GM21723 (cell line): ENCODE measurements at regions not wholly inside any gene's neighbourhood (a gene's known extent, or its start where the extent isn't known, plus 50 kb on each side); places are given as distances from the start of the nearest gene placed in this dataset.

Experiments
- ATAC-seq: cut with Tn5 transposase; IDR thresholded peaks from one replicate; pipeline ENCODE4 v1.9.1; 2021; ENCODE audit warnings: mild to moderate bottlenecking, moderate library complexity; ENCODE audit not compliant: unreplicated experiment

DNA sequence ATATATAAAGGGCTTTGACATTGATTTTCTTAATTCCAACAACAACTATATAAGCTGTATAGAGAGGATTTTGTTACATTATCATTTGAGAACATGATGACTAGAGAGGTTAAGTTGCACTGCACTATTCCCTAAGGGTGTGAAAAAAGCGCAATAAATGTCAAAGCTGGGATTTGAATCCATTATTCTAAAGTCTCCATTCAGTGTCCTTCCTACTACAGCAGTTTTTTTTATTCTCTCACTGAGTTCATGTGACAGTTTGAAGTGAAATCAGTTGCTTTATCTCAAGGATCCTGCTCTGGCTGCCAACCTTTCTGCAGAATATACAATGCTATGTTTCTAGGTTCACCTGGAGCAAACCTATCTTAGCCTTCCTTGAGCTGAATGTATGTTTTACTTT, 177.5 kb downstream of the ANKRD50 start:
- no peak for ATAC-seq

DNA sequence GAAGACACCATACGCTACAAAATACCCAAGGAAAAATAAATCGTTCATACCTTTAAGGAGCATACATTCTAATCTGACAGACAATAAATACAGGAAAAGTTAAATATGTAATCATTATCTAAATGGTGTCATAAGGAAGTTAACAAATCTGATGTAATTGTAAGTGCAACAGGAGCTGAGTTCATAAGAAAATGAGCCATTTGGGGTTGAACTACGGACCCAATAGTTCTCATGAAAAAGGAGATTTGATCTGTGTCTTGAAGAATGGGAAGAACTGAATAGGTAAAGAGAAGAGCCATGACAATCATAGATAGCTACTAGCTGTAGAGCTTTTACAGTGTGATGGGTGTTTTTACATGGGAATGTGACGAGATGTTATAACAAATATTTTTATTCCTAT, 175.6 kb downstream of the ANKRD50 start:
- no peak for ATAC-seq

DNA sequence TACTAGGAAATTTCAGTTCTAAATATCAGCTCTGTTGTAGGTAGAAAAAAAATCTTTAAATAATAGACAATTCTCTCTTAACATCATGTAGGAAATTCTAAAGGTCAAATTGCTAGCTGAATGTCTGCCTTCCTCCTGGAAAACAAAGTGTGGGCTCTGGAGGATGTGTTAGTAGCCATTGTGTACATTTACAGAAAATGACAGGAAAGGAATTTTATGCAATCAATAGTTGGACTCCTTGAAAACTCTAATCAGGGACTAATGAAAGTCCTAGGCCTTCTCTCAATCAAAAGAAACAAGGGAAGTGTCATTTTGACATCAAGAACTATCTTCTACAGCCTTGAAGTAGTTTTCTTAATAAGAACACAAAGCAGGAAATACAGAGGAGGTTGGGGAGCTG, 174.6 kb downstream of the ANKRD50 start:
- ATAC-seq, result no peak

DNA sequence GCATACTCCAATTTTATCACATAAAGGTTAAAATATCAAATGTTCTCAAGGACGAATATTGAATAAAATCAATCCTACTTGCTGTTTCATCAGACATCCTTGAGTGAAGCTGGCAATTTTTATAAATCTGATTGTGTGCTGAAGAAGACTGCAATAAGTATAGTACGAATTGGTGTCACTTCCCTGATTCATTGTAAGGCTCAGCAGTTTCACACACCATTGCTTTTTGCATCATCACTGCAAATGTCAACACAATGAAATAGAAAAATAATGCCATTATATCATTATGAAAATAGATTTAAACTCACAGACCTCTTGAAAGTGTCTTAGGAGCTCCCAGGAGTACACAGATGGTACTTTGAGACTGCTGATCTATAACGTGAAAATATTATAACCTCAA, 172.5 kb downstream of the ANKRD50 start:
- ATAC-seq, result no peak

DNA sequence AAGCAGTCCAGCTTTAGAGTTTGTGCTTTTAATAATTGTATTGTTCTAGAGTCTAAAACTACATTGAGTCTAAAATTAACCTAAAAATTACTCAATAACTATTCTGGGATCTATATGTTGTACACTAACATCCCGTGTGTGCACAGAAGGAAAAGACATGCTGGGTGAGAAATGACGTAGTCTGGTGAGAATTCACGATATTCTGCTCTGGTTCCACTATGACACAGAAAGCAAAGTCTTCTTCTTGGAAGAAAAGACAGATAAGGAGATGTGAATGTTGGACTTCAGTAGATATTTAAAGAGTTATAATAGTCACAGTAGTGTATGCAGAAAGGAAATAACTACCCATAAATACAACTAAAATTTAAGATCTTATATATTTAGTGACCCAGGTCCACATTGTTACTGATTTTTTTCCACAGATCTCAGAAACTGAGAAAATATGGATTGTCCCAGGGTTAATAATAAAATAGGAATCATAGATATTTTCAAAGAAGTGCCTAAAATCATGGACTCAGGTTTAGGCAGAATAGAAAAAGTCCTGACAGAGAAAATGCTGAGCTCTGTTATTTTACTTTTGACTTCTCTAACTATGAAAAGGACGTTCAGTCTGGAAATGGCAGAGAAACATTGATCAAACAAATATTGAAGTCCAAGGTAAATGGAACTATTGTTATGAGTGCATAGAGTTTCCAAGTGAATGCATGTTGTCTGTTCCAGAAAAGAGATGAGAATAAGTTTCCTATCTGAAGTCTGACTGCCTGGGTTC, 170.7 kb downstream of the ANKRD50 start:
- ATAC-seq, result no peak

DNA sequence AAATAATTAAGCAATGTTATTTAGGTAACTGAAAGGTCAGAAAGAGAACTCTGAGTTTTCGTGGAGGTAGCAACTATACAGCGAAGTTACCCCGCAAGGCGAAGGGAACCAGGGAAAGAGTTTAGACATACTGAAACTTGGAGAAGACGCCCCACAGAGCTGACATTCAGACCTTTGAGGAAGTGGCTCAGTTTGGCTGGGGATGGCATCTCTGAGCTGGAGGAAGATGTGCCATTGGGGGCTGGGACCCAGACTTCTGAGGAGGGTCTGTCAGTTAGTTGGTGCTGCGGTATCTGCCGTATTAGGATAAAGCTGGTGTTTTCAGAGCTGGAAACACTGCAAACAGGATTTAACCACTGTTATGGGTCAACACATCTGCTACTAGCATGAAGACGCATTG, 156.6 kb downstream of the ANKRD50 start:
- no peak for ATAC-seq

DNA sequence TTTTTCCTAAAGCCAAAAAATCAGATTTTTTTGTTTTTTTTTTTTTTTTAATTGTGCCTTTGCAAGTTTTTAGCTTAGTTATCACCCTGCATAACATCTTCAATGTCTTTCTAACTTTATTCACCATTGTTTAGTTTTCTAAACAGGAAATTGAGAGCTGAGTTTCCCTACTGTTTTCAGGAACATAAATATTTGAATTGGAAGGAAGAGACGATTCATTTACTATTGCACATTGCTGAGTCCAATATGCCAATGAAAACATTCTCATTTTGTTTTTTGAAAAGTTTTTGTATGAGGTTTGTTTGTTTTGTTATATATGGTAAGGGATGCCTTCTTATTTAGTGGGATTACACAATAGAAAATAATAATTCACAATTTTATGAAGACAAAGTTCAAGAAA, 148.4 kb downstream of the ANKRD50 start:
- no peak for ATAC-seq

DNA sequence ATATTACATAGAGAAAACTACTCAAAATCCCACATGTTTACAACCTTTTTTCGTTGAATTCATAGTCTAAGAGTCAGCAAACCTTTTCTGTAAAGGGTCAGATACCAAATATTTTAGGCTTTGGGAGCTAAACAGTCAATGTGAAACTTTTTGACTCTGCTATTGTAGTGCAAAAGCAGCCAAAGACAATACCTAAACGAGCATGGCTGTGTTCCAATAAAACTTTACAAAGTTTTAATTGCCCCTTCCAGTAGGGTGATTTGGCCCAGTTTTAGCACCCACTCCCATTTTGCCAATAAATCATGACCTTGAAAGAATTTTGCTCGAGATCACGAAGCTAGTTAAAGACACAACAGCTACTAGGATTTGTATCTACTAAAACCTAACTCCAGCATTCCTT, 147.2 kb downstream of the ANKRD50 start:
- ATAC-seq, result no peak

DNA sequence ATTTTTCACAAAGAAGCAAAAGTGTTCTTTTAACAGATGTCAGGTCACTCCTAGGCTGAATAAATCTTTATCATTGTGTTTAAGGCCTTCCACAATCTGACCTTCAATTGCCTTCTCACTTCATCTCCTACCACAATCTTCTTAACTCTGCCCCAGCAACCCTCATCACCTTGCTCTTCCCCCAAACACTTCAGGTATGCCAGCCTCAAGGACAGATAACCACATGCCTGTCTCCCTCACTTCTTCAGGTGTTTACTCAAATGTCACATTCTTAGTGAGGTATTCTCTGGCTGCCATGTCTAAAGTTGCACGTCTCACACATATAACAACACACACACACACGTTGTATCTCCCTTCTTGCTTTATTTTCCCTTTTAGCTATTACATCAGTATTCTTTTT, 146.5 kb downstream of the ANKRD50 start:
- no peak for ATAC-seq

DNA sequence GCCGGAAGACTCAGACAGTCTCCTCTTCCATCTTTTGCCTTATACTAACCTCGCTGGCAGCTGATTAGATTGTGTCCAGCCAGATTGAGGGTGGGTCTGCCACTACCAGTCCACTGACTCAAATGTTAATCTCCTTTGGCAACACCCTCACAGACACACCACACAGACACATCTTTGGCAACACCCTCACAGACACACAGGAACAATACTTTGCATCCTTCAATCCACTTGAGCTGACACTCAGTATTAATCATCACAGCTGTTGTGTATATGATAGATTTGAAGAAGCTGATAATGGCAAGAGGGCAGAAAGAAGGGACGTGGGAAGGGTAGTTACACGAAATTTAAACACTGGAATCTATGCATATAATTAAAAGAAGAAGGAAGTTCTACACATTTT, 139.5 kb downstream of the ANKRD50 start:
- ATAC-seq, result no peak

DNA sequence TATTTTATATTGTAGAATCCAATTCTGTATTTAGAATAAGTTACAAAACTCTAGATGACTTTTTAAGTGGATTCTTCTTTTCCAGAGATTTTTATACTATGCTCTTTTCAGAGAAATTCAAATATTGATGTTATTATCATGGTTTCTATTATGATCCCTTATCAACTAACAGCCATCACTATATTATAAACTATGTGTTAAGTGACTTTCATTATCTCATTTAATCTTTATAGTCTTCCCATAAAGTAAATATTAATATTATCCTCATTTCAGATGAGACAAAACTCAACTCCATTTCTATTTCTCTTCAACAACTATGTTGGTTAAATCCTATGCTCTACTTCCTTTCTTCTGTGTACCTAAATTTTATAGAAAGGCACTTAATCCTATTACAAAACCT, 132.6 kb downstream of the ANKRD50 start:
- no peak for ATAC-seq

DNA sequence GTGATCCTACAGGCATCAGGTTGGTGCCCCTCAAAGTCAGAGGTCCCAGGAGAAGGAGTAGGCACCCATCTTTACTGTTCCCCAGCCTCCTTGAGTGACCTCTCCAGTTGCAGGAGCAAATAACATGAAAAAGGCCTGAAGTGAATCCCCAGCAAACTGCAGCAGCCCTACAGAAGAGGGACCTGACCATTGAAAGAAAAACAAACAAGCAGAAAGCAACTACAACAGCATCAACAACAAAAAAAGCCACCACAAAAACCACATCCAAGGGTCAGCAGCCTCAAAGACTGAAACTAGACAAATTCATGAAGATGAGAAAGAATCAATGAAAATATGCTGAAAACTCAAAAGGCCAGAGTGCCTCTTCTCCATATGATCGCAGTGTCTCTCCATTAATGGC, 128.7 kb downstream of the ANKRD50 start:
- no peak for ATAC-seq

DNA sequence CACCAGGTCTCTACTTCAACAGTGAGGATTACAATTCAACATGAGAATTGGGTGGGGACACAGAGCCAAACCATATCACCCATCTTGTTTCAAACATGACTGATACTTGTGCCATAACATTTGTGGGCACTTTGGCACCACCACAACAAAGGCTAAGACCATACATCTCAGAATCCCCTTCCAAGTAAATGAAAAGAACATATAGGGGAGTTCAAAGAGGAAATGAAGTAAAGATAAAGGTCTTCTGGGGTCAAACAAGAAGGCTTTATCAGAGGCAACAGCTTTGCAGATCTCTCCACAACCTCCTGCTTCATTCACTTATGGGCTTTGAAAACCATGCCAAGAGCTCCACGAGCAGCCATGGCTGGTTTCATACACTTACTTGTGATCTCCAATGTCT, 122.7 kb downstream of the ANKRD50 start:
- ATAC-seq, result no peak

DNA sequence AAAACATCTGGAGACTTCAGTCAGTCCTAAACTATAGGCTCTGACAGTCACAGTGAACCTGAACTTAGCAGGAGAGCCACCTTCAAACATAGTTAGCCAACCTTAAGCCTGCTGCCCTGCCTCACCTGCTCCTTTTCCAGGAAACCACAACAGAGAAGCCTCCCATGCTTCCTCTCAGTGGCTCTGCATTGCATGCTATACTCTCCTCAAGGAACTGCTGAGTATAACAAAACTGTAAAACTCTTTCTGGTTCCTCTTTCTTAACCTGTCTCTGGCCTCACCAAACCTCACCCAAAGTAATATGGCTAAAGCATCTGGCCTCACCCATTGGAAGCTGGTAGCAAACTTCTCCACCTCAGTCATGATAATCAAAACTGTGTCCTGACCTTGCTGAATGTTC, 122.1 kb downstream of the ANKRD50 start:
- no peak for ATAC-seq

DNA sequence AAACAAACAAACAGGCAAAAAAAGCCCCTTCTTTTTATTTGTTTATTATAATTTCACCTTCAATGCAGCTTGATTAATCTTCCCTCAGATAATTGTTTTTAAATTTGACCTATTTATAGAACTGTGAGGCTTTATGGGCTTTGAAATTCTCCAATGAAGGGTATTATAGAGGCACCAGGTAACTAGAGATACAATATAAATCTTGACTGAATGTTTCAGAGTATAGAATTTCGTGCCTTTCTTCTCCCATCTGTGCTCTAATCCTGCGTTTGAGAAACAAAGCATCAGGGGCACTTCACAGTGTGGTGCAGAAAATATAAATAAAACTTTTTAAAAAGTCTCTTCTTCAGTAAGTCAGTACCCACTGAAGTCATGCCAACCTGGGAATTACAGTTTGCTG, 120.9 kb downstream of the ANKRD50 start:
- ATAC-seq, result no peak

DNA sequence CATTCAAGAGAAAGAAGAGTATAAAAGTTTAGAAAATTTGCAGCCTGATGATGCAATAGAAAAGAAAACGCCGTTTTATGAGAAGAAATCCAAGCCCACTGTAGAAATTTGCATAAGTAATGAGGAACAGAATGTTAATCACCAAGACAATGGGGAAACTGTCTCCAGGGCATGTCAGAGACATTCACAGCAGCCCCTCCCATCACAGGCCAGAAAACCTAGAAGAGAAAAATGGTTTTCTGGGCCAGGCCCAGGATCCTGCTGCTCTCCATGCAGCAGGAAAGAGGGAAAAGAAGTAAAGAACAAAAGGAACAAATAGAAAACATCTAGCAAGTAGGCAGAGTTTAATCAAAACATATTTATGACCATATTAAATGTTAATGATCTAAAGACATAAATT, 119.0 kb downstream of the ANKRD50 start:
- ATAC-seq, result no peak

DNA sequence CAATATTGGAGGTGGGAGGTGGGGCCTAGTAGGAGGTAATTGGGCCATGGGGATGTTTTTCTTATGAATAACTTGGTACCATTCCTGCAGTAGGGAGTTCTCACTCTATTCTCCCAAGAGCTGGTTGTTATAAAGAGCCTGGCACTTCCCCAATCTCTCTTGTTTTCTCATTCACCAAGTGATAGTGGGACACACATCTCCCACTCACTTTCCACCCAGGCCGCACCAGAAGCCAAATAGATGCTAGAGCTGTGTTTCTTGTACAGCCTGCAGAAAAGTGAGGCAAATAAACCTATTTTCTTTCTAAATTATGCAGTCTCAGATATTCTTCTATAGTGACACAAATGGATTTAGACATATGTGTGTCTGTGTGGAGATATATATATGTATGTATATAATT, 117.6 kb downstream of the ANKRD50 start:
- ATAC-seq, result no peak

DNA sequence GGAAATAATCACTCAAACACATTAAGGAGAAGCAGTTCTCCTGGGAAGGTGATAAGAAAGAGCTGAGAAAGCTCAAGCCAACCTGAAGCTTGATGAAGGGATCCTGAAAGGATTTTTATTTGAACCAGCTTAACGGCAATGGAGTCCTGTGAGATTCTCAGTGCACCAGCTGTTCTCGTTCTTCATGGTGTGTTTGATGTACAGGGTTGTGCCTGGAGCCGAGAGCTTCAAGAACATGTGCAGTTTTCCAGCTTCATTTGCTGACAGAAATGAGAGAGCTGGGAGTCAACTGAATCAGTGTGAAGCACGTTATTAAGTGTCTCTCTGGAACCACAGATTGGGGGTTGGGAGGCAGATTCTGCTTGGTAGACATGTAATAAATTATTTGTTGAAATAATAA, 115.7 kb downstream of the ANKRD50 start:
- no peak for ATAC-seq

DNA sequence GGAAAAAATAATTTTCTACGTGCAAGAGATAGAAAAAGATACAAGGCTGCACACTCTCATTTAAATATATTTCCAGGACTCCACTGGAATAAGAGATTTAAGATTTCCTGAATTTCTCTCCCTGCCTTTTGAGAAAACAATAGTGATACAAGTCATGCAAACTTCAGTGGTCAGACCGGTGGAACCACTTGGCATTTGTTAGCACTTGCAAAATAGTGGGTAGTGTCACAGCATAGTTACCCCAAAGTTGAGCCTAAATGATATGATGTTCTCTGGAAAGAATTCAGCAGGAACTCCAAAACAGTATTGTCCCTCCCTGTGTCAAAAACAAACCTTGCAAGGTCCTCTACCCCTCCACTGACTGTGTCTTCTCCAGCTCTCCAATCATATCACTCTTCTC, 102.3 kb downstream of the ANKRD50 start:
- no peak for ATAC-seq
